ENCODE measurements at regions not wholly inside any gene's neighbourhood (a gene's known extent, or its start where the extent isn't known, plus 50 kb on each side); places are given as distances from the start of the nearest gene placed in this dataset.
"Not testable (repeated sequence)": the region's sequence is repeated elsewhere in the genome, so short reads cannot be mapped to it uniquely, and the experiment has no call there.

DNA sequence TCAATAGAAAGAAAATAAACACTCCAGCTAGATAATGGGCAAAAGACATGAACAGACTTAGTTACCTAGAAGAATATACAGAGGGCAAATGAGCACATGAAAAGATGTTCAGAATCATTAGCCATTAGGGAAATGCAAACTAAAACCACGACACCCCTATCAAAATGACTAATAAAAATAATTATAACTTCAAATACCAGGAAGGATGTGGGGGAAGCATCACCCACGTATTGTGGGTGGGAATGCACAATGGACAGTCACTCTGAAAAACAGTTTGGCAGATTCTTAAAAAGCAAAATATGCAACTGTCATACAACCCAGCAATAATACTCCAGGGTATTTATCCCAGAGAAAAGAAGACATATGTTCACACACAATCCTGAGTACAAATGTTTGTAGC is 92.6 kb downstream of the DLL1 start:
- DNase-seq: no peak

DNA sequence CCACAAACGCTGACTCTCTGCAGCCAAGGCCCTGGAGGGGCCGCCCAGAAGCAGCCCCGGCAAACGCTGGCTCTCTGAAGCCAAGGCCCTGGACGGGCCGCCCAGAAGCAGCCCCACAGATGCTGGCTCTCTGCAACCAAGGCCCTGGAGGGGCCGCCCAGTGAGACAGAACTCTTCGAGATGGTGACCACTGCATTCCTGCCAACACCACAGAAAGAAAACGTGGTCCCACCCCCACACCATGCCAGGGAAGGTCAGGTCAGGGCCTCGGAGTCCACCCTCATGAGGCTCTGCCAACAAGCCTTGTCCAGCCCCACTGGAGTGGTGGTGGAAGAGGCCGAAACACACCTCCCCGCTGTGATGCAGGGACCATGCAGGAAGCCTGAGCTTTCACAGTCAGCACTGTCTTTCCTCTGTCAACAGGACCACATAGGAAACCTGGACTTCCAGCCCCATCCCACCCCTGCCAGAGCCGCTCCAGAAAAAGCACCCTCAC is 97.5 kb downstream of the DLL1 start:
- no peak for DNase-seq

DNA sequence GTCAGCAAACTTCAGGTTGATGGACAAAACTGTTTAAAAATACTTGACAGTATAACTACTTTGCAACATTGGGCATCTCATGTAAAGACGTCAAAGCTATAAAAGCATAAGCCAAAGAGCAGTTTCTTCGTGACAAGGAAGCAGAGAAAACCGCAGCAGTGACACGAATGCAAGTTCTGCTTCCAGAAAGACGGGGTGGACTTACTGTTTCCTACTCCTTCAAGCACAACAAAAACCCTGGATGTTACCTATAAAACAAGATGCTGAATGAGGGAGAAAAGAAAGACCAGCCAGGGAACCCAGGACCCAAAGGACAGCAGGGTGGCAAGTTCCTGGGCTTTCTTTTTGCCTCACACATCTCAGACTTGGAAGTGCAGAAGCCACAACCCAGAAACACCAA is 98.0 kb downstream of the DLL1 start:
- no peak for DNase-seq

DNA sequence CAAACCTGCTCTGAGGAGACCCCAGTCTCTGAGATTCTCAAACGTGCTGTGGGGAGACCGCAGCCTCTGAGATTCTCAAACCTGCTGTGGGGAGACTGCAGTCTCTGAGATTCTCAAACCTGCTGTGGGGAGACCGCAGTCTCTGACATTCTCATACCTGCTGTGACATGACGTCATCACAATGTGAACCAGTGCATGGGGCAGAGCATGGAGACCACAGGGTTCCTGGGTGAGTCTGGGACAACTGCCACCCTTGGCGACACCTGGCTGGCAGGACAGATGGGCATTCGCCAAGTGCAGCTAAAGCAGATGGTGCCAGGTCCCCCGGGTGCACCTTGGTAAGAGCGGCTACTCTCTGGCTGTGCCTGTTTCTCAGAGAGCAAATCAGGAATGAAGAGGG is 98.8 kb downstream of the DLL1 start:
- not testable (repeated sequence) for DNase-seq

DNA sequence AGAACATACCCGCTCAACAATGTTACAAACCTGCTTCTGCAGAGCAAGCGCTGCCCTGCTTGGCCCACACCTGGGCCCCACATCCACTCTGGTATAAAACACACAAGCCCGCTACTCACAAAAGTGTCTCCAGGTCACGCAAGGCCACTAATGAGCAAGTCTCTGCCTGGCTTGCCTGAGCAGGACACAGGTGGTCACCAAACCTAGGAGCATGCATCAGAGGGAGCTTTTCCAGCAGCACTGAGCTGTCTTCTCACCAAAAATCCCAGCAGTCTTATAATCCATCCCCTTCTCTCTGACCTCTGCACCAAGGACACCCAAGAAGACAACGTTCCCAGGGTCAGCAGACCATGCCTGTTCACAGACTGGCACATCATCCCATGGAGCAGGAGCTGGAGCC is 100.8 kb downstream of the DLL1 start:
- DNase-seq: no peak

DNA sequence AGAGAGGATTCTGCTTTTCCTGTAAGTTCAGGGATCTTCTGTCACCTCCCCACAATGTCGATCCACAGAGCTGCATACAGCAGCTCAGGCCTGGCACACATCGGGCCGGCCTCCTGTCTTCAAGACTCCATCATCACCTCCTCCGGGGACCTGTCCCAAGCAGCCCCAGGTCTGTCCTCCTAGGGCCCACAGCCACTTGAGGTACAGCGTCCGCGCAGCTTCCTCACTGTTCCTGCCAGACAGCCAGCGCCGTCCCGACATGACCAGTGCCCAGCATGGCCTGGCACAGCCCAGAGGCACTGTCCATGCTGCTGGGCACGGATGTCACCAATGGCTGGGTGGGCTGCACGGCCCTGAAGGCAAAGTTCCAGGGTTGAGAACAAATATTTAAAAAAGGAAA is 101.6 kb downstream of the DLL1 start:
- DNase-seq: no peak

DNA sequence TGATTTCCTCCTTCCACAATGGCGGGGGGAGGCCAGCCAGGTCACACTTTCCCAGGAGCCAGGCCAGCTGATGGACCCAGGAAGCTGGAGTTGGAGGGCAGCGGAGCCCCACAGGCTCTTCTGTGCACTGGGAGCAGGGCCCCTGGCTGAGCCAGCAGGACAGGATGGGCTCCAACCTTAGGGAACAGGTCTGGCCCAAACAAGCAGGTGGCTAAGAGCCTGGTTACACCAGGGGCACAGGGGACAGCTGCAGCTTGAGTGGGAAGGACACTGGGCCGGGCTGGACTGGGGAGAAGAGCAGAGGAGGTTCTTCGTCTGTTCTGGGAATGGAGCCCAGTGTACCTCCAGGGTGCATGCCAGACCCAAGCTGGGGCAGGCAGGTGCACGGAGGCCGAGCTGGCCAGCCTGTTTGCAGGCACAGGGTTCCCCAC is 102.3 kb downstream of the DLL1 start:
- DNase-seq: no peak

DNA sequence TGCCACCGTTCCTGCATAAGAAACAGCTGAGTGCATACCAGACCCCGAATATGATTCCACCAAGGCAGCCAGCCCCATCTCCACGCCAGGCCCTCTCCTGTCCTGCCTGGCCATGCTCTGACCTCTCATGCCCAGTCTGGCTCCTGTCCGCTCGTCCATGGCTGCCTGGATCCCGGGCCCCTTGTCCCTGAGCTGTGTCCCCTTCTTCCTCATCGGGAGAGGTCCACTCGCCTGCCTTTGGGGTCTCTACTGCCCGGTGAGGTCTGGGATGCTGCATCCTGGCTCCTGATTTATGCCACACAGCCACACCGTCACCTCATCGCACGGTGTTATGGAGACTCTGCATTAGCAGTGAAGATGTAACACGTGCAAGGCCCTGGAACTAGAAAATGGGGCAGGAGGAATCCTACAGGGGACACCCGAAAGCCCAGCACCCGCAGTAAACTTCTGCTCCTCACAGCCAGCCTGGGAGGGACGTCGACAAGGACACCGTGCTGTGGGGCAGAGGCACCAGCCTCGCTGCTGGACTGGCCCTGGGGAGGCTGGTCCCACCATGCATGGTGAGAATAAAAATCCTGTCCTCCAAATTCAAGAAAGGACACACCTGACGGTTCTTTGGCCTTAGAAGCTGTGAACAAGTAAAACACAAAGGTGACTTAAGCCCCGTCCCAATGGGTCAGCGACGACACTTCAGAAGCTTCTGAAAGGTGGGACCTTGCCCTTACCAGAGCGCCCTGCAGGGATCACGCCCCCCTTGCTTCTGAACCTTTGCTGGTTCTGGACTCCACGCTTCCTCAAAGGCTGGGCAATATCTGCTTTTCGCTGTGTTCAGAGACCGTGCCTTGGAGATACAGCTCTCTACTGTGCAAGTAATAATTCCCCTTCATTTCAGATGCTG is 103.0 kb downstream of the DLL1 start:
- DNase-seq: no peak

DNA sequence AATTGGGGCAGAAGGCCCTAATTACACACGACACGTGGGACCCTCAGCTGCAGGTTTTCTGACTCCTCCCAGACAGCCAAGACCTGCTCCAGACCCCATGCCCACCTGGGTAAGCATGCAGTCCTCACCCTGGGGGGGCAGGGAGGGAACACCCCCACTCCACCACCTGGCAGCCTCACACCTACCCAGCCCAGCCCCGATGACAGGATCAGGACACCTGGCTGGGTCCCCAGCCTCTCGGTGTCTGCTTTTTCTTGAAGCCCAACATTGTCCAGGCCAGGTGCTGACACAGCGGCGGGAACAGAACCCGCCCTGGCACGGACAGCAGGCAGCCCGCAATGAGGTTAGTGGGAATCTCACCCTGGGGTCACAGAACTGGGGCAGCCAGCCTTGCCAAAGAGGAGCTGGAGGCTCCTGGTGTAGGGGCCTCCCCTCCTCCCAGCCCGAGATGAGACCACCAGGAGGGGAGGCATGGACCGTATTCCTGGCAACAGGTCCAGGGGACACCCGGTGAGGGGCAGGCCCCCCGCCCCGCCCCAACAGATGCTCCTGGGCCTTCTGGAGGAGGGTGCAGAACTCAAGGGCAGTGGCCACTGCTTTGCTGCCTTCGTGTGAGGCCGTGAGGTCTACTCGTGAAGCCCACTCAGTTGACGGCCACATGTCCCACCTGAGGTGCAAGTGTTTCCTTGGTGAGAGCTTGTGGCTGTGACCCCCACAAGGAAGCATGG is 103.8 kb downstream of the DLL1 start:
- no peak for DNase-seq

DNA sequence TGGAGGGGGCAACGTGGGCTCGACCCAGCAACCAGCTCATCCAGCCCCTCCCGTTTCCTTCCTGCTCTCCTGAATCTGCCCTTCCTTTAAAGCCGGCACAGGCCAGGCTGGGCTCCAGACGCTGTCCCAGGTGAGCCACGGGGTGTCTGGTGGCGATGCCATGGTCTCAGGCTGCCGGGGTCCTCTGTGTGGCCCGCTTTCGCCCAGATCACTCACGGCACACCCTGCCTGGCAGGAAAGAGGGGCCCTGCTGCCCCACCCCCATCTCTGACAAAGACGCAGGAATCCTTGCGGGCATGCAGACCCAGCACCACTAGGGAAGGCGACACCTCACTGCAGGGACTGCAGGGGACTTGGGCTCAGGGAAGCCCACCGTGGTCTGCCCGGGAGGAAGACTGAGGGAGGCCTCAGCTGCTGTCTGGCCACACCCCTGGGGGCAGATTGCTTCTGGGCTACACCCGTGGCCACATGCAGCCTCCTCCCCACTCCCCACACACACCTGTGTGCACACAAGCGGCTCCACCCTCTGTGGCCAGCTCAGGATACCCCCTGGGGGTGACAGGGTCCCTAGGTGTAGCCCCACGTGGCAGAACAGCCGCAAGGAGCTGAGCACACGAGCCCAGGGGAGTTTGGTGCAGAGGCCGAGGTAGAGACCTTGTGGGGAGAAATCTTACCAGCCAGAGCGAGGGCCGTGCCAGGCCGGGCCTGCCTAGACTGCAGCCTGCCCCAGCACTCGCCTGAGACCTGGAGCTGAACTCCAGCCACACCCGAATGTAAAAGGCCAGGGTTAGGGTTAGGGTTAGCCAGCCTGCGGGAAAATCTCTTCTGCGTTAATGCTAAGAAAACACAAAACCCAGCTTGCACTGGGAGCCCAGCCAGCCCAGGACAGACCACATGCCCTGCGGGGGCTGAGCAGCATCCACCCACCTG is 104.6 kb downstream of the DLL1 start:
- DNase-seq: no peak

DNA sequence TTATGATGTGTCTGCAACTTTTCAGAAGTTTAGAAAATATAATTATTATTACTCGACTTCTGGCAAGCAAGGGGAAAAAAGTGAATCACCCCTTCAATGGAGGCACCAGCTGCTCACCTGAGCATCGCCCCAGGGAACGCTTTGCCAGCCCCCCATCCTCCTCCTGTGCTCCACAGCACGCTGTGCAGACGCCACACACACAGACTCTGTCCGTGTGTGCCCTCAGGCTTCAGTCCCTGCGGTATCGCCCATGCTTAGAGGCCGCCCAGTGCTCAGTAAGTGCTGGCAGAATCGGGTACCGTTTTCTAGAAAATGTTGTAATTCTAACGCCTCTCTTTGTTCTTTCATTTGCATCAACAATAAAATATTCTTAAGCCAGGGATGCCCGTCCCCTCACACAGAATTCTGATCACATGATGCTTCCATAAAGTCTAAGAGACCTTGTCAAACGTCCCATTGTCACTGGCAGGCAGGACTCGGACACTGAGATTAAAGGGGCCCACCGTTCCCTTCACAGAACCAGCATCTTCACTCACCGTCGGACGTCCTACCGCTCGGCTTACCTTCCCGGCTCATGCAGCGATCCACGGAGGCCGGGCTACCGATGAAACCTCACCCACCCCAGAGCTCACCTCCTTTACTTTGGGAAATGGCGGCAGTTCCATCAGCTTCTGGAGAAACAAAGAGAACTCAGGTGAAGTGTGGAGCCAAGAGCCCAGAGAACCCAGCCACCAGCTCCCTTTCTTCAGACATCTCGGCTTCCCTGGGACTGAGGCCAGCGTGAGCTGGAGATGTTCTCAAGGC is 105.5 kb downstream of the DLL1 start:
- DNase-seq: no peak

DNA sequence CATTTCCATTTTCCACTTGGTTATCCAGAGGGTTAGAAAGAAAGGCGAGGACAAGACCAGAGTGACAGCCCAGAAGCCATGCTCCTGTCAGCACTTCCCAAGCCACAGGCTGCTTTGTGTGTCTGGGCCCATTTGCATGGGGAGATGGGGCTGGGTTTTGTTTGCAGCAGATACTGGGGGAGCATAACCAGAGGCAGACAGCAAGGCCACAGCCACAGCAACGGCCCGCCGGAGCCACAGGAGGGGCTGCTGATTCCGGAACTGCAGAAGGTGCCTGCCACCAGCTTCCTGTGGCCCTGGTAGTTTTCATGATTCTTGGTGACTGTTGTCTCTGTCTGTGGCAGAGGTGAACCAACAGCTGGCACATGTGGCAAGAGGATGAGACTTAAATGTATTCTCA is 106.6 kb downstream of the DLL1 start:
- DNase-seq: no peak

DNA sequence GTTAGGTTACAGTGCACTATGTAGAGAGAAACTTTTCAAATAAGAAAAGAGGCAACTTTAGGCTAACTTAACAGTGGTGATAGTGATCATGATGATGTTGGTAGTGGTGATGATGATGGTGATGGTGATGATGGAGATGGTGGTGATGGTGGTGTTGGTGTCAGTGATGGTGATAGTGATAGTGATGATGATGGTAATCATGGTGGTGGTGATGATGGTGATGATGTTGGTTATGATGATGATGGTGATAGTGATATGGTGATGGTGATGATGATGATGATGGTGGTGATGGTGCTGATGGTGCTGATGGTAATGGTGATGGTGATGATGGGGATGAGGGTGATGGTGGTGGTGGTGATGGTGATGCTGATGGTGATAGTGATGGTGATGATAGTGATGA is 107.4 kb downstream of the DLL1 start:
- no peak for DNase-seq

DNA sequence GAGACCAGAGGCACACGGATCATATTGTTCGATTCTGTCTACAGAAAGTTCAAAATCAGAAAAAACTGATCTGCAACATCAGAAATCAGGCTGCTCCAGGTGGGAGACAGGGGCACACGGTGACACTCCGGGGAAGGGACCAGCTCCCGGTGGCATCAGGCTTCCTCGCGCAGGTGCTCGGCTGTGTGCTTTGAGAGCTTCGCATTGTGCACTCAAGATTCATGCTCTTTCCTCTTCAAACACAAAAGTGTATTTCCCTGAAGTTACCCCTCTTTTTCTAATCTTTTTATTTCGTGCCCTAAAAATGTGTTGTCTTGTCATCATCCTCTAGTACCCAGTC is 108.1 kb downstream of the DLL1 start:
- DNase-seq: no peak

DNA sequence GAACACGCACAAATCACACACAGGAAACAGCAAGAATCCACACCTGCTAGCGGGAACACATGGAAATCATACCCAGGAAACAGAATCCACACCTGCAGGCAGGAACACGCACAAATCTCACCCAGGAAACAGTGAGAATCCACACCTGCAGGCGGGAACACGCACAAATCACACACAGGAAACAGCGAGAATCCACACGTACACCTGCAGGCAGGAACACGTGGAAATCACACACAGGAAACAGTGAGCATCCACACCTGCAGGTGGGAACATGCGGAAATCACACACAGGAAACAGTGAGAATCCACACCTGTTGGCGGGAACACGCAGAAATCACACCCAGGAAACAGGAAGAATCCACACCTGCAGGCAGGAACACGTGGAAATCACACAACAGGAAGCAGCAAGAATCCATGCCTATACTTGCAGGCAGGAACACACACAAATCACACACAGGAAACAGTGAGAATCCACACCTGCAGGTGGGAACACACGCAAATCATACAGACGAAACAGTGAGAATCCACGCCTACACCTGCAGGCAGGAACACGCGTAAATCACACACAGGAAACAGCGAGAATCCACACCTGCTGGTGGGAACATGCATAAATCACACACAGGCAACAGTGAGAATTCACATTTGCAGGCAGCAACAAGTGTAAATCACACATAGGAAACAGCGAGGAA is 108.6 kb downstream of the DLL1 start:
- no peak for DNase-seq

DNA sequence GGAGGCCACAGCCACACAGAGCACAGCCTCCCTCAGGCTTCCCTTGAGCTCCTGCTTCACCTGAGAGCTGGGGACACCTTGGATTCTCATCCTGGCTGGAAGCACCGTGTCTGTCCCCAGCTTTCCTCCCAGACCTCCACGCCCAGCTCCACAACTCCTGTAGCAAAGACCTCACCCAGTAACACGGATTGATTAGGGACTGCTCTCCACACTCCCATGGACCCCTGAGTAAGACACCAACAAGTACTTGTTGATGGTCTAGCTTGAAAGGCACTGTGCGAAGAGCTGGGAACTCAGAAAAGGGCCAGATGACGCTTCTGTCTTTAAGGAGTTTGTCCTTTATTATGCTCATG is 109.6 kb downstream of the DLL1 start:
- no peak for DNase-seq

DNA sequence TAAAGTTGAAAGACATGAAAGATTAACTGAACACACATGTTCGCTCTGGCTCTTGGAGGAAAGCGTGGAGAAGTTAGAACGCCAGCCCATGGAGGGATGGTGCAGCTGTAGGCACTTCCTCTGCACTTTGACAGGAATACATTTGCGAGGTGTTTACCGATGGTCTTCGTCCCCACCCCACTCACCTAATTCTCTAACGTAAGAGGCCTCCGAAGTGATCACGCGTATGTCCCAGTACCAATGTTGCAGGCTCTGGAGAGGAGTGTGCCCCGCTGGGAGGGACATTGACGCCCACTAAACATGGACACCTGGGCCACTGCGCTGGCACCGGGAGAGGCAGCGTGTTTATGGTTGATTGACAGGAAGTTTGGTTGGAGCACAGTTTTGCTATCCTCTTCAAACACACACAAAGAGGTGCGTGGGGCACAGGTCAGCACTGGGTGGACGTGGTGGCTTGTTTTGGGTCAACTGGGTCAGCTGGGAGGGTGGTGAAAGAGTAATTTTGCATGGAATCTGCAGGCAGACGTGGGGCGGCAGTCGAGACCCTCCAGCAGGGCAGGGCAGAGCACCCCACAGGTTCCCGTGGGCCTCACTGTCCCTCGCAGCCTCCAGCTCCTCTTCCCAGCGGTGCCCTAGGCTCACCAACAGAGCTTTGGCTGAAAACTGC is 110.1 kb downstream of the DLL1 start:
- no peak for DNase-seq

DNA sequence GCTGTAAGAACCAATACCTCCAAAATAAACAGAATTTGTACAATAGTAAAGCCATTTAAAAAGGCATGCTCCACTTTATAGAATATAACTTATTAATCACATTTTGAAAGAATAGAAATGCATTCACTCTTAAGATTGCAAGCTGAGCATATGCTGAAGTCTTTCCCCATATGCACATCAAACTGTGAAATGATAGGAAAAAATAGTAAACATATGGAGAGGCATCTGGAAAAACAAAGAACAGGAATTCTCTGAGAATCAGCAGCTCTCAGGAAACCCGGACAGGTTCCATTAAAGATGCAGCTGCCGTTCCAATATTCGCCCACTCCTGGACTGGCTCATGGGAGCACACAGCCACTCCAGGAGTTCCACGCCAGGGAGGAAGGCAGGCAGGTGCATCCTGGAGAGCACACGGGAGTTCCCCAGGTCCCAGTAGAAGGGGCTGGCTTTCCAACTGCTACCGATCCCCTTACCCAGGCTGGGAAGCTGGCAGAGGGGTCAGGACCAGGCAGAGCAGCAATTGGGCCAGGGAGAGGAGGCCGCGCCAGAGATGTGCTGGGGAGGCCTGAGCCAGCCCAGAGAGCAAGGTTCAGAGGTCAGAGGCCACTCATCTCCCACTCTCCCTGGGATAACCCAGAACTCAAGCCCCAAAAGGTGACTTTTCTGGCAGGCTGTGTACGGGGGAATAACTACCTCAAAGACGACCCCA is 111.1 kb downstream of the DLL1 start:
- DNase-seq: no peak
